NCI-H1436 treated with DMSO at 0.1 percent for 48 hours (cell line): ENCODE measurements at regions not wholly inside any gene's neighbourhood (a gene's known extent, or its start where the extent isn't known, plus 50 kb on each side); places are given as distances from the start of the nearest gene placed in this dataset.

Experiments used
- DNase-seq: peaks from one replicate; lab custom pipeline; 2025; lab: John Stamatoyannopoulos, UW

DNA sequence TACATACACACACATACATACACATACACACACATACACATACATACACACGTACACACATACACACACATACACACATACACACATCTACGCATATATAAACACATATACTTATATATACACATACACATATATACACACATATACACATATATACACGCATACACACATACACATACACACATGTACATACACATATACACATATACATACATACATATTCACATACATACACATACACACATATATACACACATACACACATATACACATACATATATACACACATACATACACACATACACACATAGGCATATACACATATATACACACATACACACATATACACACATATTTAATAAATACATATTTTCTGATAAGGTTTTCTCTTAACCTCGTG is 324.0 kb downstream of the RPS6KC1 start:
- DNase-seq, result no peak

DNA sequence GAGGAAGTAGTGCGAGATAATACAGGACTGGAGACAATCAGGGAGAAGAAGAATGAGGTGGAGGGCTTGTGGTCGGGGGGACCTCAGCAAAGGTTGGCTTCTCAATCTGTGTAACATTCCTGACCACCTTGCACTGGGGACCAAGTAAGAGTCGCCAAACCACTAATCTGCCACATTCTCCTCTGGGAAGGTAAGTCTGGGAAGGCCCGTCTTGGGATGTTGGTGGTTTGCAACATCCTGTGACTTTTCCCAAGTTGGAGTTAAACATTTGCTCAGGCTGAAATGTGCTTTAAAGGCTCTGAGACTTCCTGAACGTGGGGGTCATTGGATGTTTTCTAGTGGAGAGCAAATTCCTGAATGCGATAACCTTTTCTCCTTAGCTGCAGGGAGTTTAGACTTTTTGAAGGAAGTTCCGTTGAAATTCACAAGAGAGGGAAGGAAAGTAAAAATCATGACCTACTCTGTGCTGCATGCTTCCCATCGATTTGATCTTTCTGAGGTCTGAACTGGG is 325.9 kb downstream of the RPS6KC1 start:
- DNase-seq, result no peak

DNA sequence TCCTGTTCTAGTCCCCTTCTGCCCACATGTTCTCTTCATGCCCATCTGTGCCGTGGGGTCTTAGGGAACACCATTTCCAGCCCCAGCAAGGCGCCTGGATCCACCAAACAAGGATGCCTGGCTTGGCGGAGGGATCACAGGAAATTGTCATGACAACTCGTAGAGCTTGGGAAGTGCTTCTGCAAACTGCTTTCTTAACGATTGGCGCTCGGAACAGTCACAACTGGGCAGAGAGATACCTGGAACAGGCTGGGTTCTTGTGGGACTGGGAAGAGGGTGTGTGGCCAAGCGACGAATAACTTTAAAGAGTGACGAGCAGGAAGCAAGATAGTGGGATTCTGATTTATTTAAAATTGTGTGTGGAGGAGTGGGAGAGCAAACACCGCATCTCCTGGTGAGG is 329.8 kb downstream of the RPS6KC1 start:
- no peak for DNase-seq

DNA sequence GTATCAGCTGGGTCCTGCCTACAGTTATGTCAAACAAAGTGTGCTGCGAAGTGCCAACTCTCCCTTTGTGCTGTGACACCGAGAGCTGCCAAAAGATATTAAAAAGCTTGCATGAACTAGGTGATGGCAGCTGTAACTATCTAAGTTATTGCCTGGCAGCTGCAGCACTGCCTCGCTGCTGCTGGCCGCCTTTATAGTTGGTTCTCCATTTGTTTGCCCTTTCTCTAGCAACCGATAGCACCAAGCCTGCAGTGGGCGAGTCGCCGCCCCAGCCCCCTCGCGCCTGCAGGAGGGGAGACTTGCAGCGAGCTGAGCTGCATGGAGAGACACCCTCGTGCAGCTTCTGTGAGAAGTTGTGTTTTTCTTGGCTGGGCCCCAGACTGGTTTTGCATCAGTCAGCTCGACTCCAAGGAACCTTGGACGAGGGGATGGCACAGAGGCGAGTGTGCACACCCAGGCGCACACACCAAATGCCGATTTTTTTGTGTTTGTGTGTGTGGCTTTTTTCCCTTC is 330.6 kb downstream of the RPS6KC1 start:
- DNase-seq, result peak; percentile 36

DNA sequence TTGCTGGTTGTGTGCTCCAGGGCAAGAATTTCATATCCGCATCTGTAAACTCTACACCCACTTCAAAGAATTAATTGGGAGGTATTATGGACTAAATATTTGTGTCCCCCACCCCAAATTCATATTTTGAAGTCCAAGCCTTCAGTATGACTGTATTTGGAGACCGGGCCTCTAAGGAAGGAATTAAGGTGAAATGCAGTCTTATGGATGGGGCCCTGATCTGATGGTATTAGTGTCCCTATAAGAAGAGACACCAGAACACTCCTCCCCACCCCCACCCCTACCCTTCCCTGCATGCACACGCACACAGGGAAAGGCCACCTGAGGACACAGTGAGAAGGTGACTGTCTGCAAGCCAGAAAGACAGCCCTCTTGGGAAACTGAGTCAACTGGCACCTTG is 332.4 kb downstream of the RPS6KC1 start:
- no peak for DNase-seq

DNA sequence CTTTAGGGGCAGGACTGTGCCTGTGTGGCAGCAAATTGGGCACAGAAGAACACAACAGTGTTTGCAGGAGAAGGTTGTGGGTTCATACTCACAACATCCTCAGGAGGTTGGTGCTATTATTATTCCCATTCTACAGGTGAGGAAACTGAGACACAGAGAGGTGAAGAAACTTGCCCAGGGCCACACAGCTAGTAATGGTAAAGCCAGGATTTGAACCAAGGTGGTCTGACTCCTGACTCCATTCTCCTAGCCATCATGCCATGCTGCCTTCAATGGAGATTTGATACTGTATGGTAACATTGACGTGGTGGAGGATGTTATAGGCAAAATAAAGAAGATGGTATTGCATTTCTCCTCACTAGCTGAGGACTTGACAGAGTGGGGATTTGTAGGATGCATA is 334.2 kb downstream of the RPS6KC1 start:
- no peak for DNase-seq

DNA sequence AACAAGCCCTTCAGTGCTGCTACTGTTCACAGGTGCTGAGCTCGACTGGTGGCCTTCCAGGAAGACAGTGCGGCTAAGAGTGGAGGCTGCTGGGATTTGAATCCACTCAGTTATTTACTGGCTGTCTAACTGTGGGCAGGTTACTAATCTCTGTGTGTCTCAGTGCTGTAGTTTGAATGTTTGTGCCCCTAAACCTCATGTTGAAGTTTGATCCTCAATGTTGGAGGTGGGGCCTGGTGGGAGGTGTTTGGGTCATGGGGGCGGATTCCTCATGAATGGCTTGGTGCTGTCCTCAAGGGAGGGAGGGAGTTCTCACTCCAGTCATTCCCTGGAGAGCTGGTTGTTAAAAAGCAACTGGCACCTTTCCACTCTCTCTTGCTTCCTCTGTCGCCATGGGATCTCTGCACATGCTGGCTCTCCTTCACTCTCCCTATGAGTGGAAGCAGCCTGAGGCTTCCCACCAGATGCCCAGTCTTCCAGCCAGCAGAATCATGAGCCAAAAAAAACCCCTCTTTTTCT is 334.8 kb downstream of the RPS6KC1 start:
- peak; percentile 9 for DNase-seq

DNA sequence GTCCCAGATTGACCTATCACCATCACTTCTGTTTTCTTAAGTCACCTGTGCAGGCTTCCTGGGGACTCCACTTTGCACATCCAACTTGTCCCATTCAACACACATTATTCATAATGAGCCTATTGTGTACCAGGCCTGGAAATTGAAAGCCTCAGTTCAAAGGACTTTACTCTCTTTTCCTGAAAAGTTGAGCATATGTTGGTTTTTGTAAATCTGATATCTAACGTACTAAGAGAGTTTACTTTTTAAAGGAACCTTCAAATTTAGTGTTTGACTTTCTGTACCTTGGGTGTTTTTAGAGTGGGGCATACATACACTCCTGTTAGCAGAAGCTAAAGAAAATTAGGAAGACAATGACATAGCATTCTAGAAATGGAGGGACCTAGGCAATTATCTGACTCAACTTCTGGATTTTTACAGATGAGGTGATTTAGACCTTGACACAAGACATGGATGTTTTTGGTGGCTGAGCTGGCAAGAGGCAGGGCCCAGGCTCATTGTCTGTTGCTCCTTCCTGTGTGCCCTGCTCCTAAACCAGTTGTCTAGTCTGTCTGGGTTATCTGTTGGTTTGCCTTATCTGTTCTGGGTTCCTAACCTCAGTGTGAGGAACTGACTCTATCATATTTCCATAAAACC is 336.5 kb downstream of the RPS6KC1 start:
- DNase-seq, result no peak

DNA sequence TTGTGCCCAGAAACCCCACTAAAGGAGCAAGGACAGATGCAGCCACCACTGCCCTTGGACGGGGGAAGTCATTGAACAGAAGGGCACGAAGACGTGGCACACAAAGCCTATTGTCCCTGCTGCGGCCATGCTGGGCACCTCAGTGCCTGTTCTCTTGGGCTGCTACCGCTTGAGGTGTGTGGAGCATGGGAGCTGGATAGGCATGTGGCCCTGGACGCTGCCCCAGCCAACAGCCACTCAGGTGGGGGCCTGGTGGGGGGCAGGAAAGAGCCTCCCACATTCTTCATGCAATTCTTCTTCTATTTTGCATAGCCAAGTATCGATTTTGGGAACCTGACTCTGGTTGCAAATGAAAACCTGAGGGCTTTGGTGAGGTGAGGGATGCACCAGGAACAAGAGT is 337.2 kb downstream of the RPS6KC1 start:
- no peak for DNase-seq

DNA sequence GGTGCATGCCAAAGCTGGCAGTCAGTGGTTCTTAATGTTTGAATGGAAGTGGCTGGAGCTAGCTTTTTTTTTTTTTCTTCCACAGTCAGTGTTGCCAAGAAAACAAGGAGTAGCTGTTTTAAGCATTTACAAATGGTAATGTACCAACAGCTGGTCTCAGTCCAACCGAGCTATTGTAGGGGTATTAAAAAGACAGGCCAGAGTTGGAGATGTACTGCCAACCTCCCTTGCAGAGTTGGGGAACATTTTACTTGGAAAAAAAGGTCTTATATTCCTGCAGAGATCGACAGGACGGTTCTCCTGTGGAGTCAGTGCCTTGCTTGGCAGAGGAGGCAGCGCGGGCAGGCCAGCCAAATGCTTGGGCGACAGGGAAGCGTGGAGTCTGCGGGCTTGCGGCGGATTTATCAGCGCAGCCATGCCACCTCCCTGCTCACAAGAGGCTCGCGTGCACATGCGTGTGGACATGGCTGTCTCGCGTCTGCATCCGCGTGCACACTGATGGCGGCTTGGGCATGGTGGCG is 338.1 kb downstream of the RPS6KC1 start:
- DNase-seq, result no peak

DNA sequence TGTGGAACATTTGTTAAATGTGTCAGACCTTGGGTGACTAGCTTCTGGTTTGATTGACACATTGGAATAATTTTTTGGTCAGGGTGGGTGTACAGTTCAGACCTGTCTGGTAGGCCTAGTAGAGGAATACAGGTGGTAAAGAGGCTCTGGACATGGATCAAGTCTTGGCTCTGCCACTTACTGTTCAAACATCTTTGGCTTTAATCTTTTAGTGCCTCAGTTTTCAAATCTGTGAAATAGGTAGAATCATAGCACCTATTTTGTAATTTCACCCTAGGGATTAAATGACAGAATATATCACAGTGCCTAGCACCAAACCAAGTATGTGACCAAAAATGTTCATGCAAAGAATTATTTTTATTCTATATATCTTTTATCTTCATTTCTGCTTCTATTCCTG is 340.4 kb downstream of the RPS6KC1 start:
- no peak for DNase-seq

DNA sequence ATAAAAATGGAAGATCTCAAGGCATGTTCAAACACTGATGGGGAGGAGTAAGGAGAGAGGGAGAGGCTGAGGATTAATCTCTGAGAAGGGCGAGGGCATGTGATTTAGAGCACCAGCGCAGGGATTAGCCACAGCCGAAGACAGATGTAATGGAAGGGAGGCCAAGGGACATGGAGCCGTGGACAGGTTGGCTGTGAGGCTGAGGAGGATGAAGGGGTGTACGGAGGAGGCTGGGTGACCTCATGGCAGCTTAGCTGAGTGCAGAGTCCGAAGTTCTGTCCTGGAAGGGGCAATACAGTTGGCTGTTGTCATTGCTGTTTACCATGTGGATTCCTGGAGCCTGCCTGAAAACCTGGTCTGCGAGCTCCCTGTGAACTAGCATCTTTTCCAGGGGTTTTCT is 342.8 kb downstream of the RPS6KC1 start:
- no peak for DNase-seq

DNA sequence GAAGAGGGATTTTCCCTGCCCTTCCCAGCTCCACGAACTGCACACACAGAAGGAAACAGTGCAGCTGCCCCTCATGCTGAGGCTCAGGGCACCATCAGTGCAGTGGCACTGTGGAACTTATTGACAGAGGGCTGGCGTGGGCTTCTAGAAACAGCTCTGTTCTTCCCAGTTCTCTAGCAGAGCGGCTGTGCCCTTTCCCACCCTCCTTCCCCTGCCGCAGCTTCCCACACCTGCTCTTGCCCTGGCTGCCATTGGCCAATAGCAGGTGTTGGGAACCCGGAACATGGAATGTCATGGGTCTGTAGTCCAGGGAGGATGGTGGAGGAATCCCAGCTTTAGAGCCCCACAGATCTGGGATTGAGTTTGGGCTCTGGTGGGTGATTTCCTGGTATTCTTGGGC is 343.8 kb downstream of the RPS6KC1 start:
- no peak for DNase-seq

DNA sequence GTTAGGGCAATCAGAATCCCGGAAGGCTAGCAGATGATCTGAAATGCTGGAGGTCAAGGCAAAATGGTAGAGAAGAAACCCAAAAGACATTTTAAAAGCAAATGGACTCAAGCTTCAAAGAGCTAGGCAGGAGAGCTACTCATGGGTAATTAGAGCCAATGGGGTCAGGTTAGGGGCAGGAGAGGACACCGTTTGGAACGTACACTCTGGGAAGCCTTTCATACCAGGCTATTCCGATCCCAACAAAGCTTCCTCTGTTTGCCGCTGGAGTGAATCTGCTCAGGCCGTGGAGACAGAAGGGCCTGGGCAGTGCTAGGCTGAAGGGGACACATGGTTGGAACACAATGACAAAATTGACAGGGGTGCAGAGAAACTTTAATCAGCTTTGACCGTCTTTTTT is 346.6 kb downstream of the RPS6KC1 start:
- no peak for DNase-seq

DNA sequence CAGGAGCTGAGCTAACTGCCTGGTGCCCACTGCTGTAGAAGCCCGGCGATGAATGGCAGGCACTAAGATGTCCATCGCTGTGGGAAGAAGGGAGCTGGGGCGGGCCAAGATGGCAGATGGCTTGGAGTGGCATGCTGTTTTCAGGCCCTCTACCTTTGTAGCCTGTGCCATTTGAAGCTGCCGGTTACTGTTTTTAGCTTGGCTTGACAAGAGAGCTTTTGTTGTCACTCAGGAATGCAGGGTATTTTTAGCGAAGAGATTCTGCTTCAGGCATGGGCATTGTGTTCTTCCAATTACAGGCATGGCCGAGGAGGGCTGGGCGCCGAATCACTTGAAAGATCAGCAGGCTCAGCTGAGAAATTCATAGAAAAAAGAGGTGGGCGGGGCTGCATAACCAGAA is 348.7 kb downstream of the RPS6KC1 start:
- no peak for DNase-seq

DNA sequence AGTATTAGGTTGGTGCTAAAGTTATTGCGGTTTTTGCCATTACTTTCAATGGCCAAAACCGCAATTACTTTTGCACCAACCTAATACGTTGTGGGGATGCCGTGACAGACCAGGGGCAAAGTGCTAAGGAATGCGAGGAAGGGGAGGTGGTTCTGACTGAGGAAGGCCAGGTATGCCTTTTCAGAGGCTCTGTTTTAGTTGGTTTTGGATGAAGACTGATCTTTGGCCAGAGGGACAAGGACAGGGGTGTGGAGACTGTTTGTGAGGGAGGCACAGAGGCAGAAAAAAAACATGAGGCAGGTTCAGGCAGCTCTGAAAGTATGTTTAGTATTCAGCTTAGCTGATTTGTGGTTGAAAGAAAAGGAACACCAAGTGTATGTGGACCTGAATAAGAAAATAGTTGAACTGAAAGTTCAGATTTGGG is 358.2 kb downstream of the RPS6KC1 start:
- no peak for DNase-seq

DNA sequence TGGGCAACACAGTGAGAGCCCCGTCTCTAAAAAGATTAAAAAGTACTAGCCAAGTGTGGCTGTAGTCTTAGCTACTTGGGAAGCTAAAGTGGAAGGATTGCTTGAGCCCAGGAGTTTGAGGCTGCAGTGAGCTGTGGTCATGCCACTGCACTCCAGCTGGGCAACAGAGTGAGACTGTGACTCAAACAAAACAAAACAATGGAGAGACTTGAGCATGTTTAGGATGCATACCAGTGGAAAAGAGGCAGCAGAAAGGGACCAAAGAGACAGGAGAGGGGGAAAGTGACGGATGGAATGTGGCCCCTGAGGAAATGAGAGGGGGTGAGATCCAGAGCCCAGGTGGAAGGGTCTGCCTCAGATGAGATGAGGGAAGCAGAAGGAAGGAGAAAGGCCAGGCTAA is 358.9 kb downstream of the RPS6KC1 start:
- no peak for DNase-seq

DNA sequence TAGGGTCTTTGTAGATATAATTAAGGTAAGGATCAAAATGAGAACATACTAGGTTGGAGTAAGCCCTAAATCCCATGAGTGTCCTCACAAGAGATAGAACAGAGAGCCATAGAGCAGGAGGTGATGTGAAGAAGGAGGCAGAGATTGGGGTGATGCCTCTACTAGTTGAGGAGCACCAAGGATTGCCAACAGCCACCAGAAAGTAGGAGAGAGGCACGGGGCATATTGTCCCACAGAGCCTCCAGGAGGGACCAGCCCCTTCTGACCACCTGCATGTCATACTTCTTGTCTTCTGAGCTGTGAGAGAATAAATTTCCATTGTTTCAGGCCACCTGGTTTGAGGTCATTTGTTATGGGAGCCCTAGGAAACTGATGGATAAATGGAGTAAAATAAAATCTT is 363.3 kb downstream of the RPS6KC1 start:
- DNase-seq, result no peak

DNA sequence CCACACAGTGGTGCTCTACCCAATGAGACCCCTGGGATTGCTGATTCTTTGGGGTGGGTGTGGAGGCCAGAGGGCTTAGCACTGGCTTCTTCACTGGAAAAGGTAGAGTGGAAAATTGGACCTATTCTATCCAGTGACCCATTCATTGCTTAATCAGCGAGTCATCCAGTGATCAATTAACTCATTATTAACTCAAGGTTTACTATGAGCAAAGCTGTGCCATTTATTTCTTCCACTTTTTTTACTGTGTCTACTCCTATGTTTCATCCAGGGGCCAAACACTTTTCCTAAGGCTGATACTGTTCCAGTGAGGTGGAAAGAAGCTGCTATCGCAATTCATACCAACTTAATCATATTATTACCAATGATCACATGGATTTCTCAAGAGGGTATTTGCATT is 363.9 kb downstream of the RPS6KC1 start:
- DNase-seq, result no peak

DNA sequence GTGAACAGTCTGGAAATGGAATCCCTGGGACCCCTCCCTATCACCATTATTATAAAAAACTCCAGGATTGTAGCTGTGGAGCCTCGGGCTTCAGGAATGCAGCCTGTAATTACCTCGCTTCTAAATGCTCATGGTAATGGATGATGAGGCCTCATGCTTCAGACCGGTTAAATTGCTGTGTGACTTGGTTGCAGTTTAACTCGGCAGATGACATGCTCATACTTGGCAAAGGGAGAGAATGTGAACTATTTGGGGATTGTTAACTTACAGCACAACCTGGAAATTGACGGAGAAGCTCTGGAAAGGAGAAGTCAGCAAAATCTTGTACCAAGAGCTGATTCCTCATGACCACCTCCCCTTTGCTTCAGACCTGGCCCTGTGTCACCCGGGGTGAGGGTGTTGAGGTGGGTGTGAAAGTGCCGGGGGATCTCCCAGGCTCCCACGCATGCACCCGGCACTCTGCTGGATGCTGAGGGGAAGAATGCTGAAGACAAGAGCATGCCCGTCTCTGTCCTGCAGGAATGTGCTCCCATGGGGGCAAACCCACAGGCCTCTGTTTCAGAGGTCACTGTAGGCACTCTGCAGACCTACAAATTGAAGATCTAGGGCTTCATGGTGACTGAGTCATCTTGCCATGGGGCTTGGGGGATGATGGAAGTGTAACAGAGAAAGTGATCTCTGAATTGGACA is 364.8 kb downstream of the RPS6KC1 start:
- DNase-seq, result no peak

DNA sequence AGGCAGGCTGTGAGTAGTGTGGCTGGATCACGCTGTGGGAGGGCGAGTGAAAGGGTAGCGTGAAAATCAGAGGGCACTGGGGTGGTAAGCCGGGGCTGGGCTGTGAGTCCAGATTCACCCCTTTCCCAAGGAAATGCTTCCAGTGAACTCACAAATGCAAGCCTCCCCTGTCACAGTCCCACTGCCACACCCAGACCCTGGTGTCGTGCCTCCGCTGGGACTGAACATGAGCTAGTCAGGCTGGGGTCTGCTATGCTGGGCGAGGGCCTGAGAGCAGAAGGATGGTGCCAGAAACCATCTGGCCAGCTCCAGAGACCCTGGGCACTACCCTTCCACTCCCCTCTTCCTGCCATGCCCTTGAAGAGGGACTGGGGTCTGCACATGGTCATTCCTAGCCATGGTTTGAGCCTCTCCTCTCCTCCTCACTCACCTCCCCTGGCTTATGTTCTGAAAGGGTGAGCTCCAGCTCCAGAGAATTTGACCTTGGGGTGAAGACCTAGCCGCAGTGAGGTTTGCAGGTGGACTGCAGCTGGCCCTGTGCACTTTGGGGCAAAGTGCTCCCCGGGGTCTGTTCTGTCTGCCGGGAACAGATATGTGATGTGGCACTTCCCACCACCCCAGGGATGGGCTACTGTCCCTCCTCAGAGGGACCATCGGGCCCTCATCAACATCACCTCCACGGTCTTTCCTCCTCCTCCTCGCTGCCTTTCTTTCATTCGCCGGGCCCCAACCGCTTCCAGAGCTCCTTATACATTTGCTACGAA is 365.6 kb downstream of the RPS6KC1 start:
- DNase-seq, result no peak

DNA sequence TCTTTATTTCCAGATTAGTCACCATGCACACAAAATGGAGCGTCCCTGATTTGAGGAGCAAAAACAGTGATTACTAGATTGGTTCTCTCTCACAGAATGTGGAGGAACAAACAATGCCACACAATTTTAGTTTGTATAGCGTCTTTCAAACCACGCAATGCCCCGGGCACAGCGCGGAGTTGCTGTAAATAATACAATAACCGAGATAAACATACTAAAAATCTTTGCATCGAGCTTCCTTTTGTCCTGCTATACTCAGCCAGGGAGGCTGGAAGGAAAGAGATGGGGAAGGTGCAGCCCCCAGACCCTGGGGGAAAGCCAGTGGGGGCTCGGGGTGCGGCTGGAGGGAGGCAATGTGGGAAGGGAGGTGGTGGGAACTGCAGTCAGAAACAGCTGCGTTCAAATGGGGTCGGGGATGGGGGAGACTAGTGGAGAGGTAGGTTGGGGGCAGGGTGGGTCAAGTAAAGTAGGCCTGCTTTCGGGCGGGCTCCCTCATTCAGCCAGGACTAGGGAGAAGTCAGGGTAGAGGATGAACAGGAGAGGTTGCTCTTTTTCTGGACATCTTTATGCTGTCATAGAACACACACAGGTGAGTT is 366.3 kb downstream of the RPS6KC1 start:
- no peak for DNase-seq
